ENCODE measurements at regions not wholly inside any gene's neighbourhood (a gene's known extent, or its start where the extent isn't known, plus 50 kb on each side); places are given as distances from the start of the nearest gene placed in this dataset.

DNA sequence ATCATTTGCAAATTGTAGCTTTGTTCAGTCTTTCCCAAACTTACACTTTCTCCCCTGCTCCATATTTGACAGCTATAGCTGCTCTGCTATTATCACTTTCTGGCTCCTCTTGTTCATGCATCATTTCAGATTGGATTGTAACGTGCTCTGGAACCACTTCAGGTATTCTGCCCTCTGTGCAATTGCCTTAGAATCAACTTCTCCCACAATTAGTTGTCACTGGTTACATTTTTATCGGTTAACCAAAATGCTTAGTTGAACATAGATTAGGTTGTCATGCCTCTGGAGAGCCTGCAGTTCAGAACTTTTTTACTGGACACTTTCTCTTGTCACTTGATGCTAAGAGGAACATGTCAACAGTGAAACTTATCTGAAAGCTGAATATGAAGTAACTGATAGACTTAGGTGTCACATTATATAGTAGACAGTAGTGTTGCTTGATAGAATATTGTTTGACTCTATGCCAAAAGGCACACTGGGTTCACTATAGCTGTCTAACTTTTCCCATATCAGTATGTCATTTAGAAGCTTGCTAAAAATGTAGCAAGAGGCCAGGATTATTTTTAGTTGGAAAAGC is 127.7 kb upstream of the PTPRK start:
- peaks cover 11% of the 10 kb centered on the region for H3K4me1 Mint-ChIP-seq (ENCODE audit: low read depth)
- peaks cover 4% of the 10 kb centered on the region for H3K27me3 Mint-ChIP-seq
- CTCF ChIA-PET = interaction anchor here (1.2 kb wide), 1 partner anchor 127 kb away, joined by 3 read pairs; no protein-coding TSS in a partner anchor
- ATAC-seq (no peak), DNase-seq (no peak)
- no peak overlapping the region for H3K4me3 Mint-ChIP-seq
- no peaks in the 10 kb centered on the region for H3K36me3 Mint-ChIP-seq (ENCODE audit: low read depth)
- intact Hi-C loops (cut with micrococcal nuclease) = no loop called here
- no peak overlapping the region for H3K27ac Mint-ChIP-seq
- TF ChIP-seq, protein P1, sequence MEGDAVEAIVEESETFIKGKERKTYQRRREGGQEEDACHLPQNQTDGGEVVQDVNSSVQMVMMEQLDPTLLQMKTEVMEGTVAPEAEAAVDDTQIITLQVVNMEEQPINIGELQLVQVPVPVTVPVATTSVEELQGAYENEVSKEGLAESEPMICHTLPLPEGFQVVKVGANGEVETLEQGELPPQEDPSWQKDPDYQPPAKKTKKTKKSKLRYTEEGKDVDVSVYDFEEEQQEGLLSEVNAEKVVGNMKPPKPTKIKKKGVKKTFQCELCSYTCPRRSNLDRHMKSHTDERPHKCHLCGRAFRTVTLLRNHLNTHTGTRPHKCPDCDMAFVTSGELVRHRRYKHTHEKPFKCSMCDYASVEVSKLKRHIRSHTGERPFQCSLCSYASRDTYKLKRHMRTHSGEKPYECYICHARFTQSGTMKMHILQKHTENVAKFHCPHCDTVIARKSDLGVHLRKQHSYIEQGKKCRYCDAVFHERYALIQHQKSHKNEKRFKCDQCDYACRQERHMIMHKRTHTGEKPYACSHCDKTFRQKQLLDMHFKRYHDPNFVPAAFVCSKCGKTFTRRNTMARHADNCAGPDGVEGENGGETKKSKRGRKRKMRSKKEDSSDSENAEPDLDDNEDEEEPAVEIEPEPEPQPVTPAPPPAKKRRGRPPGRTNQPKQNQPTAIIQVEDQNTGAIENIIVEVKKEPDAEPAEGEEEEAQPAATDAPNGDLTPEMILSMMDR (IDR thresholded peaks at IDR 0.05) = no peak
- POLR2A ChIA-PET = no interaction called here
- no peaks in the 10 kb centered on the region for H3K9me3 Mint-ChIP-seq

DNA sequence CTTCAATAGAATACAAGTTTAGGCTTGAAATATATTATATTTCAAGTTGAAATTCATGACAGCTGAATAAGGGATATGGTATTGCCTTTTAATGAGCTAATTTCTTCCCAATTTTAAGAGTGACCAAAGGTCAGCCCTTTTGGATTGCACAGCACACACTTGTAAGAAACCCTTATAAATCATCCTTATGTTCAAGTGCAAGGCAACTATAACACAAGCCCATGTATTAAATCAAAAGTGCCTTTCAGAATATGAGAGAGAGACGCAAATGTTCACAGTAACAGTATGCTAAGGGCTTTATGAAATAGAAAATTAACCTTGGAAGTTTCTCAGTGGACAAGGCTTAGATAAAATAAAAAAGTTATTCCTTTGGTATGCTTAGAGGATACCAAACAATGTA is 121.7 kb upstream of the PTPRK start:
- no peaks in the 10 kb centered on the region for H3K4me1 Mint-ChIP-seq (ENCODE audit: low read depth)
- H3K9me3 Mint-ChIP-seq = no peaks in the 10 kb centered on the region
- CTCF ChIA-PET = no interaction called here
- intact Hi-C loops (cut with micrococcal nuclease) = no loop called here
- no peaks in the 10 kb centered on the region for H3K27me3 Mint-ChIP-seq
- TF ChIP-seq, protein P1 (IDR thresholded peaks at IDR 0.05) = no peak
- POLR2A ChIA-PET = no interaction called here
- ATAC-seq = no peak
- H3K27ac Mint-ChIP-seq = no peak overlapping the region
- no peaks in the 10 kb centered on the region for H3K36me3 Mint-ChIP-seq (ENCODE audit: low read depth)
- H3K4me3 Mint-ChIP-seq = no peak overlapping the region
- no peak for DNase-seq

DNA sequence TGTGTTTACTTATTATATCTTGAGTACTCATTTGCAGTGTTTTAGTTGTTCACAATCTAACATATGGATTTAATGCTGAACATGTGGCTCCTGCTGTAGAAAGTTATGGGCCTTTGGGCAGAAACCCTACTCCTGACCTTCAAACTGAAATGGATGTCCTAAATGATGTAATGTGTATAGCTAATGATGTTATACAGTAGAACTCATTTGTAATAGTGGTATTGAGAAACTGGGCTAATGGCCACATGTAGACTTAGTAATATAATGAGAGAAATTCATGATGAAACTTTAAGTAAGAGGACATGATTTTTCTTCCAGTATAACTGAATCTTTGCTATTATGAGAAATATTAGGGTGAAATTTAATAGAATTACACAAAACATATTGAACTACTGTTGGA is 121.3 kb upstream of the PTPRK start:
- Mint-ChIP-seq H3K4me1 (ENCODE audit: low read depth) (no peaks in the 10 kb centered on the region), H3K27ac (no peak overlapping the region), H3K4me3 (no peak overlapping the region), H3K36me3 (ENCODE audit: low read depth) (no peaks in the 10 kb centered on the region), H3K27me3 (peaks cover 3% of the 10 kb centered on the region), H3K9me3 (no peaks in the 10 kb centered on the region)
- intact Hi-C loops (cut with micrococcal nuclease) = no loop called here
- TF ChIP-seq, protein P1 (IDR thresholded peaks at IDR 0.05) = no peak
- POLR2A ChIA-PET = no interaction called here
- DNase-seq = no peak
- CTCF ChIA-PET = no interaction called here
- no peak for ATAC-seq

DNA sequence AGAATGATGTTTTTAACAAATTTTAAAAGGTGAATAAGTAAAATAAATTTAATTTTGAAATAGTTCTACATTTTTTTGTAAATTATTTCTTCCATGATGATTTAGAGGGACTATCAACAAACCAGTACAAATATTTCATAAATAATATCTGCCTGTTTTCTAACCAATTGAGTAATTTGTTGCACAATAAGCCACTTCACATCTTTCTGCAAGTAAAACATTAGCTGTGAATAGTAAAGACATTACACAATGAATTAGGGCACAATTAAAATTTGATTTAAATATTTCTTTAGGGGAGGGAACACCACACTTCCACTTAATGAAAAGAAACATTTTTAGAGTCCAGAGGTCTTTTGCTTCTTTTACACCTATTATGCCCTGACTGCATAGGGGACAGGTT is 118.4 kb upstream of the PTPRK start:
- H3K4me3 Mint-ChIP-seq = no peak overlapping the region
- no peak overlapping the region for H3K27ac Mint-ChIP-seq
- DNase-seq (no peak), ATAC-seq (no peak)
- H3K27me3 Mint-ChIP-seq = peaks cover 9% of the 10 kb centered on the region
- TF ChIP-seq, protein P1 (IDR thresholded peaks at IDR 0.05) = no peak
- H3K36me3 Mint-ChIP-seq (ENCODE audit: low read depth) = no peaks in the 10 kb centered on the region
- intact Hi-C loops (cut with micrococcal nuclease) = no loop called here
- ChIA-PET CTCF (no interaction called here), POLR2A (no interaction called here)
- no peaks in the 10 kb centered on the region for H3K9me3 Mint-ChIP-seq
- no peaks in the 10 kb centered on the region for H3K4me1 Mint-ChIP-seq (ENCODE audit: low read depth)

DNA sequence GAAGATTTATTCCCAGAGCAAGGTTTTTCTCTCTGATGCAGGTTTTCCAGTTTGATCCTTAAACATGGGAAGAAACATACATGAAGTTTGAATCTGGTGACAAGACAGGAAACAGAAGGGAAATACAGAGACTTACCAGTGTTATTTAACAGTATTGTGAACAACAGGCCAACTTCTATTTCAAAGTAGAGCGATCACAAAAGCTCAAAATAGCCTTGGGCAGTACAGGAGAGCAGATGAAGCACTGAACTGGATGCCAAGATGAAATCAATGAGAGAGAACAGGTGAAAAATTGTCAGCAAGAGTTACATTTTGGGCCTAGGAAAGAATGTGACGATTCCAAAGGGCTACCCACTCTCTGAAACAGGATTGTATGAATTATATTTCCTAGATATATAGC is 114.8 kb upstream of the PTPRK start:
- ATAC-seq = no peak
- no peaks in the 10 kb centered on the region for H3K4me1 Mint-ChIP-seq (ENCODE audit: low read depth)
- H3K36me3 Mint-ChIP-seq (ENCODE audit: low read depth) = no peaks in the 10 kb centered on the region
- peaks cover 9% of the 10 kb centered on the region for H3K27me3 Mint-ChIP-seq
- no peaks in the 10 kb centered on the region for H3K9me3 Mint-ChIP-seq
- intact Hi-C loops (cut with micrococcal nuclease) = no loop called here
- H3K4me3 Mint-ChIP-seq = no peak overlapping the region
- TF ChIP-seq, protein P1 (IDR thresholded peaks at IDR 0.05) = no peak
- H3K27ac Mint-ChIP-seq = no peak overlapping the region
- ChIA-PET CTCF (no interaction called here), POLR2A (no interaction called here)
- DNase-seq = no peak

Data from activated CD8-positive, alpha-beta T cell treated with anti-CD3 and anti-CD28 coated beads for 36 hours (primary cell).